Prostate gland (tissue), 2 donors: ENCODE measurements at regions not wholly inside any gene's neighbourhood (a gene's known extent, or its start where the extent isn't known, plus 50 kb on each side); places are given as distances from the start of the nearest gene placed in this dataset.

Source experiments
- DNase-seq: peaks from one replicate; pipeline ENCODE4 v3.0.0-alpha.2; 2019; ENCODE audit warnings: low spot score
- H3K27ac ChIP-seq, 2 donors: fragments of 200-600 bp; sonication (generic); 2 replicates each; pipeline ENCODE4 v1.5.1; 2017 to 2019
- H3K27me3 ChIP-seq: fragments of 200-600 bp; sonication (generic); replicated peaks from 2 replicates; pipeline ENCODE4 v1.5.1; 2019; ENCODE audit not compliant: insufficient read depth
- H3K36me3 ChIP-seq, 2 donors: fragments of 200-600 bp; sonication (generic); 1 replicate in 1 of 2; 2 replicates in 1 of 2; pipeline versions ENCODE4 v1.5.1 to v1.8.1; 2017 to 2019
- H3K4me1 ChIP-seq: fragments of 200-600 bp; sonication (generic); replicated peaks from 2 replicates; pipeline ENCODE4 v1.5.1; 2019
- H3K4me3 ChIP-seq, 2 donors: fragments of 200-600 bp; sonication (generic); 2 replicates each; pipeline ENCODE4 v1.5.1; 2017 to 2019
- H3K9me3 ChIP-seq: fragments of 200-600 bp; sonication (generic); 2 replicates; pipeline ENCODE4 v1.5.1; 2017
- POLR2A ChIP-seq: fragments of 450-650 bp; IDR thresholded peaks from one replicate; pipeline ENCODE4 v1.6.1; 2016; ENCODE audit warnings: antibody characterized with exemption, mild to moderate bottlenecking
- POLR2AphosphoS5 ChIP-seq: sonication (generic); formaldehyde crosslinking; IDR thresholded peaks from one replicate; pipeline ENCODE4 v1.6.1; 2017; ENCODE audit warnings: antibody characterized with exemption
- WGBS: methylation state at CpG from one replicate; pipeline ENCODE4 v1.1.5; 2018; 5-methylcytosine and 5-hydroxymethylcytosine counted together
- intact Hi-C: fragments of 100-400 bp; cut with DNase I; formaldehyde crosslinking; loops from one replicate; pipeline ENCODE4 v1.14.2; 2022
- TF ChIP-seq, protein P1 (sequence below), 4 experiments: fragments of 200-600 bp in 2 of 4; fragments of 450-650 bp in 2 of 4; sonication (generic) in 2 of 4; IDR thresholded peaks; 1 replicate in 3 of 4; 2 replicates in 1 of 4; pipeline ENCODE4 v1.5.1; 2016 to 2019; ENCODE audit warnings: antibody characterized with exemption in 4 of 4, mild to moderate bottlenecking in 2 of 4, moderate library complexity in 2 of 4

DNA sequence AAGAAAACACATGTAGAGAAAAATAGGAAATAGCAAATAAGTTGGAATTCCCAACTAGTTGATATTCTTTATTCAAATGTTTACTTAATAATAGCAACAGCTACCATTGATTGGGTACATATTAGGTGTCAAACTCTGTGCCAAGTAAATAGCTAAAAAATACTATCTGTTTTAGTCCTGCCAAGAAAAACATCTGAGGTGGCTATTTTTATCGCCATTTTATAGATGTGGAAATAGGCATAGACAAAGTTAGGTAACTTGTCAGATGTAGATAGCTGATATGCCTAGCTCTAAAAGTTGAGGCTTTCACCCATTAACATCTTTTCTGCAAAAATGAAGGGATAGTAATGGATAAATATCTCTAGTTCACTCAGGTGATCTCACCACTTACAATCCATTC, 549.2 kb upstream of the ID4 start:
- no peak for DNase-seq
- intact Hi-C loops = no loop called here
- Histone ChIP-seq H3K9me3 (no peaks in the 10 kb centered on the region), H3K4me1 (no peaks in the 10 kb centered on the region), H3K27me3 (no peaks in the 10 kb centered on the region), H3K27ac (no peak overlapping the region), H3K36me3 (no peaks in the 10 kb centered on the region), H3K4me3 (no peak overlapping the region)
- peak; percentile 10 for TF ChIP-seq POLR2AphosphoS5
- TF ChIP-seq, protein P1, sequence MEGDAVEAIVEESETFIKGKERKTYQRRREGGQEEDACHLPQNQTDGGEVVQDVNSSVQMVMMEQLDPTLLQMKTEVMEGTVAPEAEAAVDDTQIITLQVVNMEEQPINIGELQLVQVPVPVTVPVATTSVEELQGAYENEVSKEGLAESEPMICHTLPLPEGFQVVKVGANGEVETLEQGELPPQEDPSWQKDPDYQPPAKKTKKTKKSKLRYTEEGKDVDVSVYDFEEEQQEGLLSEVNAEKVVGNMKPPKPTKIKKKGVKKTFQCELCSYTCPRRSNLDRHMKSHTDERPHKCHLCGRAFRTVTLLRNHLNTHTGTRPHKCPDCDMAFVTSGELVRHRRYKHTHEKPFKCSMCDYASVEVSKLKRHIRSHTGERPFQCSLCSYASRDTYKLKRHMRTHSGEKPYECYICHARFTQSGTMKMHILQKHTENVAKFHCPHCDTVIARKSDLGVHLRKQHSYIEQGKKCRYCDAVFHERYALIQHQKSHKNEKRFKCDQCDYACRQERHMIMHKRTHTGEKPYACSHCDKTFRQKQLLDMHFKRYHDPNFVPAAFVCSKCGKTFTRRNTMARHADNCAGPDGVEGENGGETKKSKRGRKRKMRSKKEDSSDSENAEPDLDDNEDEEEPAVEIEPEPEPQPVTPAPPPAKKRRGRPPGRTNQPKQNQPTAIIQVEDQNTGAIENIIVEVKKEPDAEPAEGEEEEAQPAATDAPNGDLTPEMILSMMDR (IDR thresholded peaks at IDR 0.05) = no peak
- 20% methylated on average over 1 of the region's 1 CpG for WGBS

DNA sequence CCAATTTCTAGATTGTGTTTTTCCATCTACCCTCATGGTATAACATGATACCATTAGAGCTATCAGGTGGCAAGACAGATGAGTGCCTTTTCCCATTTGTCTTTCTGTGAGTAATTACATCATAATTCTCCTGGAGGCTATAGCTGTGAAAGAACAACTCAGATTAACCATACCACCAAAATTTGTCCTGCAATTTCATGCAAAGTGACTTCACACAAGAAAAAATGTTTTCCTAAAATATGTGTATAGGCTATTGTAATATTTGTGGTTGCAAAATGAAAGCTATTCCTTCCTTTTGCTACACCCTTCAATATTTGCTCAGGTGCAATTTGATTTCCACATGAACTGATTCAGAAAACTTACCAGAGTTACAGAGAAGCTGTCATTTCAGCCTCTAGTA, 547.7 kb upstream of the ID4 start:
- no peaks in the 10 kb centered on the region for H3K4me1 ChIP-seq
- H3K36me3 ChIP-seq = no peaks in the 10 kb centered on the region
- no peaks in the 10 kb centered on the region for H3K27me3 ChIP-seq
- no peak overlapping the region for H3K27ac ChIP-seq
- DNase-seq = no peak
- TF ChIP-seq, protein P1 (IDR thresholded peaks at IDR 0.05) = no peak
- TF ChIP-seq POLR2AphosphoS5 = no peak
- TF ChIP-seq POLR2A = no peak
- no peak overlapping the region for H3K4me3 ChIP-seq
- no peaks in the 10 kb centered on the region for H3K9me3 ChIP-seq
- intact Hi-C loops = no loop called here

DNA sequence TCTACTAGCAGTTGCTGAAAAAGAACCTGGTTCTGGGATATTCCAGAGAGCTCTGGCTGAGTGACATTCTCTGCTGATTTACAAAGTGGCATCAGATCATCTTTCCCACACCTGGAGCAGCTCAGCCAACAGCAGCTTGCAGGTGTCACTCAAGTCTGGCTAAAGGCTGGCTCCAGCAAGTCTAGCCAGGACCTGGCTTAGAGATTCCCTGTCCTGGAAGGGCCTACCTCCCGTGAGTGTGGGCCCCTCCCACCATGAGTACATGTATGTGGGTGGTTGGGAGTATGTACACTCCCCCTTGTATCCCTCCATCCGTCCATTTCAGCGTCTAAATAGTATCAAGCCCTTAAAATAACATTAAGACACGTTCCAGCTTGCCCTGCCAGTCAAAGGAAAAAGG, 539.3 kb upstream of the ID4 start:
- no peak for DNase-seq
- no peaks in the 10 kb centered on the region for H3K36me3 ChIP-seq
- TF ChIP-seq POLR2AphosphoS5 (no peak), POLR2A (no peak)
- TF ChIP-seq, protein P1 (IDR thresholded peaks at IDR 0.05) = no peak
- H3K4me3 ChIP-seq = no peak overlapping the region
- no peaks in the 10 kb centered on the region for H3K9me3 ChIP-seq
- 17% methylated on average over 4 of the region's 4 CpGs for WGBS
- H3K27ac ChIP-seq = no peak overlapping the region
- no peaks in the 10 kb centered on the region for H3K4me1 ChIP-seq
- H3K27me3 ChIP-seq = no peaks in the 10 kb centered on the region
- intact Hi-C loops = no loop called here

DNA sequence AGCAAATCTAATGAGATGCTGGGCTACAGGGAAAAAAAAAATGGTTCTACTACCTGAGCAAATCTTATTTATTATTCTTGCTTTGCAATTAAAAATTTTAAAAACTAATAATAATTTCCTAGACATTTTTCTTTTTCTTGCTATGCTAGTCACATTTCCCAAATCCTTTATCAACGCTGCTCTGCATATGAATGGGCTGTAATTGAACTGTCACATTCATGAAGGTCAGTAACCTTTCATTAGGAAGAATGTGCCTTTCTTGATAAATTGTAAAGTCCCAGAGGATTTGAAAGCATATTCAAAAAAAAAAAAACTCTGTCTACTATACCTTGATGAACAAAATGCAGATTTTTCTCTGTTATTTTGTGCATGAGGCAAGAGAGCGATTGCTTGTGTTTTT, 538.7 kb upstream of the ID4 start:
- no peak for DNase-seq
- Histone ChIP-seq H3K27me3 (no peaks in the 10 kb centered on the region), H3K4me1 (no peaks in the 10 kb centered on the region), H3K27ac (no peak overlapping the region), H3K9me3 (no peaks in the 10 kb centered on the region), H3K36me3 (no peaks in the 10 kb centered on the region), H3K4me3 (no peak overlapping the region)
- WGBS = 93% methylated on average over 2 of the region's 2 CpGs
- intact Hi-C loops = no loop called here
- TF ChIP-seq POLR2AphosphoS5 (no peak), POLR2A (no peak)
- TF ChIP-seq, protein P1 (IDR thresholded peaks at IDR 0.05) = no peak

DNA sequence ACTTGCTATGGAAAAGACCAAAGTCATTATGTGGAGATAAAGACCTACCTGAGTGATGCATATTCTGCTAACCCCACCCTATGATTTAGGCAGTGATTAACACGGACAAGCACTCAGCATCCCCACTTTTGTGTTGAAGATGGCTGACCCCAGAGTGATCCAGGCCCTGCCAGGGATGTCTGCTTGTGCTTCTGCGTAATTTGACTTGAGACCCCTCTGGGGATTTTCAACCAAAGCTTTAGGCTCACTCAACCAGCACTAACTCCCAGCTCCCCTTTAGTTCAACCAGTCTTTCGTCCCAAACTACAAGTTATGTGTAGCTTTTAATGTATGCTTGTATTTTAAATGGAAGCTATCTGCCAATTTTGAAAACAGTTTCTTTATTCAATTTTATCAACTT, 538.0 kb upstream of the ID4 start:
- Histone ChIP-seq H3K4me3 (no peak overlapping the region), H3K4me1 (no peaks in the 10 kb centered on the region), H3K27me3 (no peaks in the 10 kb centered on the region), H3K36me3 (no peaks in the 10 kb centered on the region), H3K27ac (no peak overlapping the region), H3K9me3 (no peaks in the 10 kb centered on the region)
- WGBS = 83% methylated on average over 3 of the region's 3 CpGs
- TF ChIP-seq, protein P1 (IDR thresholded peaks at IDR 0.05) = no peak
- no peak for TF ChIP-seq POLR2A
- TF ChIP-seq POLR2AphosphoS5 = no peak
- no peak for DNase-seq
- intact Hi-C loops = no loop called here
